GM12878 (cell line): ENCODE measurements at regions not wholly inside any gene's neighbourhood (a gene's known extent, or its start where the extent isn't known, plus 50 kb on each side); places are given as distances from the start of the nearest gene placed in this dataset.

Experiments used
- ATAC-seq: fragments of 200-7000 bp; cut with Tn5 transposase; 3 replicates; pipeline ENCODE4 v1.9.1; 2020; ENCODE audit warnings: mild to moderate bottlenecking, moderate library complexity
- BruUV-seq: library from RNA; stranded (reverse); fragments of 400-500 nt; replicated peaks from 2 replicates; lab custom pipeline; 2021; lab: Mats Ljungman, UMichigan
- CTCF ChIA-PET: fragments of 300-600 bp; sonication (Branson Sonifier 250); formaldehyde crosslinking; extraction: SDS; loops from one replicate; lab custom pipeline; 2021; ENCODE audit warnings: inconsistent platforms; lab: Yijun Ruan, JAX
- POLR2A ChIA-PET: fragments of 350-600 bp; formaldehyde crosslinking; extraction: SDS; loops from one replicate; lab custom pipeline; 2021; ENCODE audit warnings: inconsistent platforms; lab: Charles Lee
- RAD21 ChIA-PET: fragments of 300-600 bp; sonication (Branson Sonifier 250); formaldehyde crosslinking; loops from one replicate; lab custom pipeline; 2023; ENCODE audit warnings: antibody characterized with exemption; ENCODE audit not compliant: unreplicated experiment; lab: Charles Lee
- SMC1A ChIA-PET: fragments of 300-600 bp; sonication (Branson Sonifier 250); formaldehyde crosslinking; loops from one replicate; lab custom pipeline; 2023; ENCODE audit not compliant: unreplicated experiment, uncharacterized antibody; lab: Charles Lee
- DNase-seq: peaks from one replicate; pipeline ENCODE4 v3.0.0-alpha.2; 2011; ENCODE audit warnings: low read depth, low spot score
- FAIRE-seq: peaks from 3 replicates; lab custom pipeline; 2011; peaks lifted over from hg19 to GRCh38; lab: Jason Lieb, UNC
- H2AFZ ChIP-seq: 2 replicates; pipeline ENCODE4 v1.6.0; 2011; ENCODE audit warnings: low read depth, low read length, control low read depth; ENCODE audit not compliant: control insufficient read depth
- H3K27ac ChIP-seq: 2 replicates; pipeline ENCODE4 v1.5.1; 2011; ENCODE audit warnings: control low read depth; ENCODE audit not compliant: control insufficient read depth, insufficient read depth
- H3K27me3 ChIP-seq, 2 experiments: replicated peaks in 1 of 2; 2 replicates each; pipeline versions ENCODE4 v1.6.0 to v1.6.1; 2011; ENCODE audit warnings: low read length in 1 of 2; ENCODE audit not compliant: control insufficient read depth in 2 of 2, insufficient read depth in 2 of 2
- H3K36me3 ChIP-seq, 2 experiments: 2 replicates each; pipeline ENCODE4 v1.5.1; 2011; ENCODE audit warnings: low read length in 1 of 2; ENCODE audit not compliant: control insufficient read depth in 2 of 2, insufficient read depth in 2 of 2
- H3K4me1 ChIP-seq: 2 replicates; pipeline ENCODE4 v1.6.1; 2011; ENCODE audit warnings: mild to moderate bottlenecking, low read length, moderate library complexity, mixed read lengths; ENCODE audit not compliant: control insufficient read depth, insufficient read depth
- H3K4me2 ChIP-seq: 2 replicates; pipeline ENCODE4 v1.6.0; 2011; ENCODE audit warnings: control low read depth; ENCODE audit not compliant: control insufficient read depth, insufficient read depth
- H3K4me3 ChIP-seq: fragments of 200-600 bp; sonication (generic); 2 replicates; pipeline ENCODE4 v1.5.1; 2016
- H3K79me2 ChIP-seq: 2 replicates; pipeline ENCODE4 v1.6.0; 2011; ENCODE audit warnings: low read length; ENCODE audit not compliant: control insufficient read depth, insufficient read depth
- H3K9ac ChIP-seq: 2 replicates; pipeline ENCODE4 v1.8.0; 2011; ENCODE audit warnings: low read length, control low read depth, mixed read lengths; ENCODE audit not compliant: control insufficient read depth, insufficient read depth
- H3K9me3 ChIP-seq: replicated peaks from 3 replicates; pipeline ENCODE4 v1.5.1; 2011; ENCODE audit warnings: mild to moderate bottlenecking, low read length; ENCODE audit not compliant: control insufficient read depth, insufficient read depth
- H4K20me1 ChIP-seq: 2 replicates; pipeline ENCODE4 v1.6.0; 2011; ENCODE audit not compliant: control insufficient read depth, insufficient read depth
- HCFC1 ChIP-seq: fragments of 150-350 bp; IDR thresholded peaks from 2 replicates; pipeline ENCODE4 v1.6.1; 2014; ENCODE audit warnings: low read length
- MTA3 ChIP-seq: IDR thresholded peaks from 2 replicates; pipeline ENCODE4 v1.6.1; 2012; ENCODE audit warnings: low read length, inconsistent platforms, borderline replicate concordance
- NBN ChIP-seq: fragments of 450-650 bp; IDR thresholded peaks from 2 replicates; pipeline ENCODE4 v1.6.1; 2016
- NFYB ChIP-seq: IDR thresholded peaks from 2 replicates; pipeline ENCODE4 v1.6.1; 2011; ENCODE audit warnings: low read depth, mild to moderate bottlenecking, low read length, improper control_type of control experiment, moderate library complexity; ENCODE audit not compliant: insufficient read depth
- RB1 ChIP-seq: fragments of 450-650 bp; formaldehyde crosslinking; IDR thresholded peaks from 2 replicates; pipeline ENCODE4 v1.6.1; 2017; ENCODE audit warnings: mild to moderate bottlenecking, borderline replicate concordance
- SMAD1 ChIP-seq: fragments of 450-650 bp; IDR thresholded peaks from 2 replicates; pipeline ENCODE4 v1.6.1; 2018; ENCODE audit warnings: mild to moderate bottlenecking, low read depth; ENCODE audit not compliant: partially characterized antibody
- SMC3 ChIP-seq: IDR thresholded peaks from 2 replicates; pipeline ENCODE4 v1.6.1; 2011; ENCODE audit warnings: low read length, improper control_type of control experiment, borderline replicate concordance
- SRF ChIP-seq, 2 experiments: IDR thresholded peaks; 2 replicates each; pipeline ENCODE4 v1.6.1; 2011; ENCODE audit warnings: low read depth in 2 of 2, low read length in 2 of 2, mild to moderate bottlenecking in 1 of 2, moderate library complexity in 1 of 2
- TAF1 ChIP-seq: IDR thresholded peaks from 2 replicates; pipeline ENCODE4 v1.6.1; 2011; ENCODE audit warnings: mild to moderate bottlenecking, low read depth, low read length, borderline replicate concordance
- TCF12 ChIP-seq: IDR thresholded peaks from 2 replicates; pipeline ENCODE4 v1.6.1; 2011; ENCODE audit warnings: low read depth, mild to moderate bottlenecking, low read length
- TCF7 ChIP-seq: IDR thresholded peaks from 2 replicates; pipeline ENCODE4 v1.6.1; 2014; ENCODE audit warnings: antibody characterized with exemption, borderline replicate concordance
- ZNF384 ChIP-seq: IDR thresholded peaks from 2 replicates; pipeline ENCODE4 v1.6.1; 2012; ENCODE audit warnings: low read depth, mild to moderate bottlenecking, low read length, improper control_type of control experiment, borderline replicate concordance
- WGBS: methylation state at CpG from one replicate; pipeline ENCODE4 v1.1.6; 2016; ENCODE audit warnings: low lambda C conversion rate; ENCODE audit not compliant: insufficient replicate concordance, insufficient coverage; ENCODE audit errors: missing lambda C conversion rate; 5-methylcytosine and 5-hydroxymethylcytosine counted together
- in situ Hi-C: fragments of 300-500 bp; cut with MboI; formaldehyde crosslinking; loops from 9 replicates; pipeline ENCODE4 v1.14.3; 2018; ENCODE audit warnings: mixed read lengths
- intact Hi-C: fragments of 100-400 bp; cut with micrococcal nuclease; formaldehyde crosslinking; loops from one replicate; pipeline ENCODE4 v1.14.2; 2022; ENCODE audit not compliant: unreplicated experiment

DNA sequence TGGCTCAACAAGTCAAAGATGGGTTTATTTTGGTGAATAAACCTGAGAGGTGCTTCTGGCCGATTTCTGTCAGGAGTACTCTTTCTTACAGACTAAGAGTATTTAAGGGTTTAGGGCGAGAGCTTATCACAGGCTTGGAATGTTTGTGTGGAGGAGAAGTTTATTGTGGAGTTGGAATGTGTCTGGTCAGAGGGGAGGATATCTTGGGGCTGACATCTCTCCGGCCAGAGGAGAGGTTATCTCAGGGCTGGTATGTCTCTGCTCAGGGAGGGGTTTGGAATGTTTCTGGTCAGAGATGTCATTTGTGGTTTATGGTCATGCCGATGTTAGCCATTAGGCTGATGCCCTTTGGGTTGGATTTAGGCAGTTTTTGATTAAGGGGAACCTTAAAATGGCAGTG is 236.4 kb upstream of the EEF2KMT start:
- ChIA-PET POLR2A (no interaction called here), SMC1A (interaction anchor here (0.7 kb wide), 1 partner anchor 10 kb away, joined by 3 read pairs; no protein-coding TSS in a partner anchor), CTCF (no interaction called here), RAD21 (no interaction called here)
- no peaks in the 10 kb centered on the region for H3K4me1 ChIP-seq
- no peak overlapping the region for H3K9ac ChIP-seq
- H3K4me3 ChIP-seq: no peak overlapping the region
- no peak overlapping the region for H3K27ac ChIP-seq
- WGBS: 12% methylated on average over 4 of the region's 4 CpGs
- ATAC-seq (no peak), DNase-seq (no peak), FAIRE-seq (no peak)
- intact Hi-C loops (no loop called here), in situ Hi-C loops (no loop called here)
- H4K20me1 ChIP-seq: no peaks in the 10 kb centered on the region
- no peak overlapping the region for H2AFZ ChIP-seq
- no TSS peak for BruUV-seq
- H3K27me3 ChIP-seq: no peaks in the 10 kb centered on the region
- no peaks in the 10 kb centered on the region; the same call in 2 of the 3 replicates for H3K9me3 ChIP-seq
- H3K79me2 ChIP-seq: no peaks in the 10 kb centered on the region
- no peaks in the 10 kb centered on the region for H3K36me3 ChIP-seq
- no peak overlapping the region for H3K4me2 ChIP-seq
- no peak for TF ChIP-seq SMC3
- TF ChIP-seq TAF1: no peak
- TF ChIP-seq MTA3: no peak
- no peak for TF ChIP-seq NBN
- TF ChIP-seq SRF (IDR thresholded peaks at IDR 0.05; ENCODE audit: low read depth in 2 of 2, low read length in 2 of 2): no peak
- TF ChIP-seq SMAD1: no peak
- no peak for TF ChIP-seq TCF12
- no peak for TF ChIP-seq ZNF384
- no peak for TF ChIP-seq NFYB
- TF ChIP-seq TCF7: no peak
- TF ChIP-seq HCFC1: no peak
- no peak for TF ChIP-seq RB1
